Endodermal cell (in vitro differentiated cells): ENCODE measurements at regions not wholly inside any gene's neighbourhood (a gene's known extent, or its start where the extent isn't known, plus 50 kb on each side); places are given as distances from the start of the nearest gene placed in this dataset.
A peak's percentile ranks its signal among the peaks of the same experiment; 100 is the strongest.

ENCODE experiments used
- DNase-seq: peaks from one replicate; pipeline ENCODE4 v3.0.0-alpha.2; 2017
- H3K27ac ChIP-seq: 2 replicates; pipeline ENCODE4 v1.5.1; 2013; ENCODE audit warnings: mild to moderate bottlenecking, low read depth, low read length, moderate library complexity
- H3K27me3 ChIP-seq: 2 replicates; pipeline ENCODE4 v1.6.1; 2013; ENCODE audit warnings: mild to moderate bottlenecking, low read length, moderate library complexity; ENCODE audit not compliant: insufficient read depth, control insufficient read depth, poor library complexity, severe bottlenecking
- H3K36me3 ChIP-seq: 2 replicates; pipeline ENCODE4 v1.7.0; 2013; ENCODE audit warnings: mild to moderate bottlenecking, low read length, moderate library complexity; ENCODE audit not compliant: control insufficient read depth, insufficient read depth
- H3K4me1 ChIP-seq: one replicate; pipeline ENCODE4 v1.7.0; 2013; ENCODE audit warnings: low read length; ENCODE audit not compliant: control insufficient read depth, insufficient read depth
- H3K4me3 ChIP-seq: 2 replicates; pipeline ENCODE4 v1.5.1; 2013; ENCODE audit warnings: mild to moderate bottlenecking, low read length, moderate library complexity
- H3K9ac ChIP-seq: 2 replicates; pipeline ENCODE4 v1.6.1; 2013; ENCODE audit warnings: mild to moderate bottlenecking, low read length, moderate library complexity; ENCODE audit not compliant: poor library complexity, severe bottlenecking; ENCODE audit errors: extremely low read depth
- H3K9me3 ChIP-seq: 2 replicates; pipeline ENCODE4 v1.6.1; 2013; ENCODE audit warnings: mild to moderate bottlenecking, low read length, moderate library complexity; ENCODE audit not compliant: control insufficient read depth
- H3K27ac Mint-ChIP-seq: 2 replicates; pipeline ENCODE4 v1.8.0; 2020; ENCODE audit warnings: mixed read lengths
- H3K27me3 Mint-ChIP-seq: 2 replicates; pipeline ENCODE4 v1.8.0; 2021; ENCODE audit warnings: mild to moderate bottlenecking, mixed read lengths; ENCODE audit not compliant: insufficient read depth
- H3K36me3 Mint-ChIP-seq: 2 replicates; pipeline ENCODE4 v1.8.0; 2020; ENCODE audit warnings: low read depth, mixed read lengths
- H3K4me1 Mint-ChIP-seq: 2 replicates; pipeline ENCODE4 v1.8.0; 2020; ENCODE audit warnings: mixed read lengths
- H3K4me3 Mint-ChIP-seq: 2 replicates; pipeline ENCODE4 v1.8.0; 2020; ENCODE audit warnings: mild to moderate bottlenecking, moderate library complexity, mixed read lengths
- H3K9me3 Mint-ChIP-seq: 2 replicates; pipeline ENCODE4 v1.8.0; 2020; ENCODE audit warnings: mild to moderate bottlenecking, mixed read lengths
- WGBS, 2 experiments: methylation state at CpG; one replicate each; pipeline versions ENCODE4 v1.1.5 to v1.1.7; 2013; ENCODE audit warnings: missing lambda C conversion rate in 2 of 2, mixed read lengths in 1 of 2; ENCODE audit not compliant: insufficient coverage in 1 of 2, insufficient read length in 1 of 2; 5-methylcytosine and 5-hydroxymethylcytosine counted together
- TF ChIP-seq, protein P1 (sequence below): fragments of 200-600 bp; sonication (generic); conservative IDR thresholded peaks from 2 replicates; pipeline ENCODE4 v1.5.0; 2021; ENCODE audit warnings: antibody characterized with exemption, mild to moderate bottlenecking

DNA sequence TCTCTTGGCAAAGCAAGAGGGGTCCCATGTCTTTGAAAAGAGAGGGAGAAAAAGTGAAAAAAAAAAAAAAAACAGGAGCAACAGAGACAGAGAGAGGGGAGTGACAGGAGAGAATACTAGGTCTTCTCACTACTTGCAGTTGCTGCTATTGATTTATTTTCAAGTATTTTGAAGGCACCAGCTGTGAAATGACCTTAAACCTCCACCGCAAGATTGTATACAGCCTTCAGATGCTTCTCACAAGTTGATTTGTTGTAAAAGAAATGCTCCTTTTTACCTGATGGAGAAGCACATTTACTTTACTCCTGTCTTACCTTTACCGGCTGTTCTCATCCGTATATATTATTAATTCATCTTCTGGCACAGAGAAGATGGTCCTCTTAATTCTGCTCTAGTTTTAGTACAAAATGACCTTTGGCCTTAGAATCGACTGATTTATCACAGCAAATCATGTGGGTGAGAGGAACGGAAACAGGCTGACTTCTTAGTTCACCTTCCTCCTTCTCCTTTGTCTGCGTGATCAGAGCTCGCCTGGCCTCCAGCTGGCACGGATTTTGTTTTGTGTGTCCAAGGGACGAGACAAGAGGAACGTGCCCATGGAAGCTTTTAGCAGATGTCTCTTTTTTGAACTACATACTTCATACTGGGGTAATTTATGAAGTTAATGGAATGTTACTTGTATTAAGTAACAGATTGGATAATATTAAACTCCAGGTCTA, 82.4 kb upstream of the PACRGL start:
- Mint-ChIP-seq H3K9me3 (no peaks in the 10 kb centered on the region), H3K27ac (no peak overlapping the region), H3K4me3 (no peak overlapping the region), H3K4me1 (peaks cover 4% of the 10 kb centered on the region), H3K36me3 (no peaks in the 10 kb centered on the region), H3K27me3 (no peaks in the 10 kb centered on the region)
- no peaks in the 10 kb centered on the region for H3K9me3 ChIP-seq
- DNase-seq: no peak
- H3K27ac ChIP-seq: peak overlapping the region; percentile 58
- no peaks in the 10 kb centered on the region for H3K36me3 ChIP-seq
- peaks cover 5% of the 10 kb centered on the region for H3K4me1 ChIP-seq
- 83 to 90% methylated on average over 4 to 10 of the region's 10 CpGs for WGBS, 2 experiments
- no peaks in the 10 kb centered on the region for H3K27me3 ChIP-seq
- H3K9ac ChIP-seq: no peak overlapping the region
- no peak overlapping the region for H3K4me3 ChIP-seq
- TF ChIP-seq, protein P1, sequence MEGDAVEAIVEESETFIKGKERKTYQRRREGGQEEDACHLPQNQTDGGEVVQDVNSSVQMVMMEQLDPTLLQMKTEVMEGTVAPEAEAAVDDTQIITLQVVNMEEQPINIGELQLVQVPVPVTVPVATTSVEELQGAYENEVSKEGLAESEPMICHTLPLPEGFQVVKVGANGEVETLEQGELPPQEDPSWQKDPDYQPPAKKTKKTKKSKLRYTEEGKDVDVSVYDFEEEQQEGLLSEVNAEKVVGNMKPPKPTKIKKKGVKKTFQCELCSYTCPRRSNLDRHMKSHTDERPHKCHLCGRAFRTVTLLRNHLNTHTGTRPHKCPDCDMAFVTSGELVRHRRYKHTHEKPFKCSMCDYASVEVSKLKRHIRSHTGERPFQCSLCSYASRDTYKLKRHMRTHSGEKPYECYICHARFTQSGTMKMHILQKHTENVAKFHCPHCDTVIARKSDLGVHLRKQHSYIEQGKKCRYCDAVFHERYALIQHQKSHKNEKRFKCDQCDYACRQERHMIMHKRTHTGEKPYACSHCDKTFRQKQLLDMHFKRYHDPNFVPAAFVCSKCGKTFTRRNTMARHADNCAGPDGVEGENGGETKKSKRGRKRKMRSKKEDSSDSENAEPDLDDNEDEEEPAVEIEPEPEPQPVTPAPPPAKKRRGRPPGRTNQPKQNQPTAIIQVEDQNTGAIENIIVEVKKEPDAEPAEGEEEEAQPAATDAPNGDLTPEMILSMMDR: no peak

DNA sequence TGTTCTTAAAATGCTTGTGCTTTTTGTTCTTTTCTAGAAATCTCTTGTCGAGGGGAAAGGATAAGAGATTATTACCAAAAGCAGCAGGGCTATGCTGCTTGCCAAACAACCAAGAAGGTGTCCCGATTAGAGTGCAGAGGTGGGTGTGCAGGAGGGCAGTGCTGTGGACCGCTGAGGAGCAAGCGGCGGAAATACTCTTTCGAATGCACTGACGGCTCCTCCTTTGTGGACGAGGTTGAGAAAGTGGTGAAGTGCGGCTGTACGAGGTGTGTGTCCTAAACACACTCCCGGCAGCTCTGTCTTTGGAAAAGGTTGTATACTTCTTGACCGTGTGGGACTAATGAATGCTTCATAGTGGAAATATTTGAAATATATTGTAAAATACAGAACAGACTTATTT, 81.5 kb upstream of the PACRGL start:
- no peak overlapping the region for H3K4me3 ChIP-seq

DNA sequence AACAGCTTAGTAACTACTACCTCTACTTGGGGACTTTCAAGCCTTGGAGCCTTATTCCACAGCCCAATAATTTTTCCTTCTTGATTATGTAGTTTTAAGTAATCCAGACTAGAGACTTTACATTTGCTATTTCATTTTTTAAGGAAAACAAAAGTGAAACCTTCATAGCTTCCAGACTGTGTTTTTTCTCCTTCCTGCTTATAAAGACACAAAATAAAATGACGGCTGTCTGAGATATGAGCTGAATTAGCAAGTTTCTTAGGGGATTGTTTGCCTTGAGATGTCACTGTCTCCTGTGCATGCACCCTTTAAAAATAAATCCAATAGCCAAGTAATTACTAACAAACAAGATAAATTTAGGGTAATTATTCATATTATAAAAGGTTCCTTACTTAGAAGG, 78.8 kb upstream of the PACRGL start:
- H3K4me1 ChIP-seq: peaks cover 5% of the 10 kb centered on the region
- no peaks in the 10 kb centered on the region for H3K9me3 ChIP-seq
- no peaks in the 10 kb centered on the region for H3K9me3 Mint-ChIP-seq
- H3K27ac Mint-ChIP-seq: no peak overlapping the region
- 83% methylated on average over 1 of the region's 1 CpG; no CpG with 5 or more reads in 1 of the 2 experiments for WGBS, 2 experiments
- no peak overlapping the region for H3K9ac ChIP-seq
- TF ChIP-seq, protein P1: no peak
- H3K27ac ChIP-seq: no peak overlapping the region
- peaks cover 4% of the 10 kb centered on the region for H3K4me1 Mint-ChIP-seq
- no peaks in the 10 kb centered on the region for H3K27me3 ChIP-seq
- no peak for DNase-seq
- no peaks in the 10 kb centered on the region for H3K36me3 ChIP-seq
- H3K27me3 Mint-ChIP-seq: no peaks in the 10 kb centered on the region
- H3K4me3 ChIP-seq: no peak overlapping the region
- no peak overlapping the region for H3K4me3 Mint-ChIP-seq
- no peaks in the 10 kb centered on the region for H3K36me3 Mint-ChIP-seq

More for the DNA sequence above, 81.5 kb upstream of the PACRGL start:
- Mint-ChIP-seq H3K4me1 (peaks cover 4% of the 10 kb centered on the region), H3K36me3 (no peaks in the 10 kb centered on the region), H3K27me3 (no peaks in the 10 kb centered on the region), H3K9me3 (no peaks in the 10 kb centered on the region), H3K27ac (peak overlapping the region; percentile 70), H3K4me3 (no peak overlapping the region)
- H3K27me3 ChIP-seq: no peaks in the 10 kb centered on the region
- no peaks in the 10 kb centered on the region for H3K9me3 ChIP-seq
- peak overlapping the region; percentile 44 for H3K27ac ChIP-seq
- WGBS, 2 experiments: 72 to 82% methylated on average over 7 to 11 of the region's 12 CpGs
- H3K4me1 ChIP-seq: peaks cover 5% of the 10 kb centered on the region
- H3K9ac ChIP-seq: no peak overlapping the region
- TF ChIP-seq, protein P1: no peak
- H3K36me3 ChIP-seq: no peaks in the 10 kb centered on the region
- peak; percentile 49 for DNase-seq
